ENCODE measurements at regions not wholly inside any gene's neighbourhood (a gene's known extent, or its start where the extent isn't known, plus 50 kb on each side); places are given as distances from the start of the nearest gene placed in this dataset.

GRCh38 chr17:77861133-77861695 is 97.3 kb upstream of the TNRC6C start:
- in situ Hi-C loops (cut with HindIII; ENCODE audit: extremely low pct_ligation_motif_present, low pct_unique_long_range_greater_than_20kb) (no loop called here), intact Hi-C loops (cut with micrococcal nuclease; ENCODE audit: unreplicated experiment) (no loop called here)
- H3K27me3 ChIP-seq (ENCODE audit: control insufficient read depth in 1 of 2, insufficient read depth in 2 of 2, low read length in 2 of 2): peaks cover 10 to 62% of the 10 kb centered on the region in 2 experiments; a peak in 4 of 5 replicates
- TF ChIP-seq ZNF639 (CRISPR knock-in tag; conservative IDR thresholded peaks at IDR 0.05): no peak
- TF ChIP-seq PHB2 (IDR thresholded peaks at IDR 0.05; ENCODE audit: partially characterized antibody): peak; percentile 20
- 0 out of 2 replicates have a peak, but pooled peaks have one; percentile 4 for TF ChIP-seq FOXK2 (IDR thresholded peaks at IDR 0.05)
- TF ChIP-seq ZFP36L1 (CRISPR knock-in tag; IDR thresholded peaks at IDR 0.05): no peak
- no peak for TF ChIP-seq TRAFD1 (CRISPR knock-in tag; IDR thresholded peaks at IDR 0.05; ENCODE audit: borderline replicate concordance)
- TF ChIP-seq ZNF282 (IDR thresholded peaks at IDR 0.05; ENCODE audit: partially characterized antibody): peak; percentile 56
- TF ChIP-seq SNAI1 (CRISPR knock-in tag; IDR thresholded peaks at IDR 0.05; ENCODE audit: borderline replicate concordance): no peak
- TF ChIP-seq FOXA1 (IDR thresholded peaks at IDR 0.05): 0 out of 2 replicates have a peak, but pooled peaks have one; percentile 3
- no peak for TF ChIP-seq FOXA1 (CRISPR knock-in tag; IDR thresholded peaks at IDR 0.05)
- no peak for TF ChIP-seq ESRRA (CRISPR knock-in tag; IDR thresholded peaks at IDR 0.05; ENCODE audit: low read depth)
- TF ChIP-seq ATF7 (IDR thresholded peaks at IDR 0.05): 0 out of 2 replicates have a peak, but pooled peaks have one; percentile 4
- no peak for TF ChIP-seq ATF7 (CRISPR knock-in tag; IDR thresholded peaks at IDR 0.05)
- FAIRE-seq: no peak
- no peaks in the 10 kb centered on the region for H3K36me3 ChIP-seq (replicated peaks in 1 of 2; ENCODE audit: control insufficient read depth in 1 of 2, insufficient read depth in 2 of 2, low read length in 2 of 2)
- H3K79me2 ChIP-seq (ENCODE audit: insufficient read depth, low read length): no peaks in the 10 kb centered on the region
- H3K9ac ChIP-seq (ENCODE audit: insufficient read depth, low read depth, low read length): no peak overlapping the region
- no peak overlapping the region for H3K27ac ChIP-seq (ENCODE audit: extremely low read length, insufficient read depth, low read length)
- no peak overlapping the region for H3K4me2 ChIP-seq (ENCODE audit: low read depth, low read length)
- BruUV-seq (replicated peaks): no TSS peak
- no peak overlapping the region for H2AFZ ChIP-seq (ENCODE audit: low read length)
- ChIA-PET POLR2A (no interaction called here), CTCF (ENCODE audit: low intra/inter-chr PET ratio, low total read pairs) (no interaction called here)
- ATAC-seq: no peak
- no peak overlapping the region for H3K4me3 ChIP-seq (replicated peaks in 1 of 3; ENCODE audit: insufficient read depth in 1 of 3, low read depth in 2 of 3, low read length in 3 of 3)
- H4K20me1 ChIP-seq (ENCODE audit: insufficient read depth, low read length): no peaks in the 10 kb centered on the region; the same call in 1 of the 2 replicates
- no peak for DNase-seq (ENCODE audit: low spot score)
- no peaks in the 10 kb centered on the region for H3K9me3 ChIP-seq (ENCODE audit: low read length)
- 0 out of 2 replicates have a peak, but pooled peaks cover 11% of the 10 kb centered on the region for H3K4me1 ChIP-seq (ENCODE audit: insufficient read depth, low read length)
- WGBS (ENCODE audit: low lambda C conversion rate): 23% methylated on average over 1 of the region's 1 CpG

All from HepG2 (cell line).